CD4-positive, alpha-beta T cell (primary cell): ENCODE measurements at regions not wholly inside any gene's neighbourhood (a gene's known extent, or its start where the extent isn't known, plus 50 kb on each side); places are given as distances from the start of the nearest gene placed in this dataset.
"Not testable (repeated sequence)": the region's sequence is repeated elsewhere in the genome, so short reads cannot be mapped to it uniquely, and the experiment has no call there.

ENCODE experiments used
- ATAC-seq: fragments of 200-7000 bp; cut with Tn5 transposase; one replicate; pipeline ENCODE4 v1.10.0; 2022; ENCODE audit warnings: mild to moderate bottlenecking; ENCODE audit not compliant: poor library complexity
- CTCF ChIA-PET: fragments of 350-600 bp; sonication (Branson Sonifier 250); formaldehyde crosslinking; loops from one replicate; lab custom pipeline; 2021; ENCODE audit warnings: antibody characterized with exemption, inconsistent platforms; lab: Charles Lee
- POLR2A ChIA-PET: fragments of 350-600 bp; sonication (Branson Sonifier 250); formaldehyde crosslinking; loops from one replicate; lab custom pipeline; 2021; ENCODE audit warnings: antibody characterized with exemption, inconsistent platforms; lab: Charles Lee
- DNase-seq, 14 experiments: peaks; one replicate each; pipeline ENCODE4 v3.0.0-alpha.2; 2013 to 2020; ENCODE audit warnings: mixed read lengths in 2 of 14
- H3K27ac ChIP-seq, 2 donors: one replicate each; pipeline versions ENCODE4 v1.5.1 to v1.7.0; 2013; ENCODE audit warnings: low read length in 2 of 2, low read depth in 1 of 2, mild to moderate bottlenecking in 1 of 2
- H3K27me3 ChIP-seq, 2 experiments: 1 replicate in 1 of 2; 2 replicates in 1 of 2; pipeline versions ENCODE4 v1.6.1 to v1.7.0; 2013; ENCODE audit warnings: low read length in 2 of 2, control low read depth in 1 of 2, mild to moderate bottlenecking in 1 of 2, moderate library complexity in 1 of 2; ENCODE audit not compliant: insufficient read depth in 2 of 2, control insufficient read depth in 1 of 2
- H3K36me3 ChIP-seq: one replicate; pipeline ENCODE4 v1.6.1; 2013; ENCODE audit warnings: low read length, control low read depth; ENCODE audit not compliant: insufficient read depth
- H3K4me1 ChIP-seq: one replicate; pipeline ENCODE4 v1.6.1; 2013; ENCODE audit warnings: low read length, control low read depth; ENCODE audit not compliant: insufficient read depth
- H3K4me3 ChIP-seq: one replicate; pipeline ENCODE4 v1.5.1; 2013; ENCODE audit warnings: mild to moderate bottlenecking, low read length, moderate library complexity
- H3K9me3 ChIP-seq, 2 experiments: 1 replicate in 1 of 2; 2 replicates in 1 of 2; pipeline versions ENCODE4 v1.6.1 to v1.7.0; 2013; ENCODE audit warnings: low read length in 2 of 2, mild to moderate bottlenecking in 2 of 2, control low read depth in 1 of 2, moderate library complexity in 1 of 2; ENCODE audit not compliant: control insufficient read depth in 1 of 2, insufficient read depth in 1 of 2
- H3K27ac Mint-ChIP-seq: one replicate; pipeline ENCODE4 v1.8.0; 2020; ENCODE audit warnings: mixed read lengths
- H3K27me3 Mint-ChIP-seq: one replicate; pipeline ENCODE4 v1.8.0; 2021; ENCODE audit warnings: mixed read lengths
- H3K36me3 Mint-ChIP-seq: one replicate; pipeline ENCODE4 v1.8.0; 2021; ENCODE audit warnings: low read depth, mixed read lengths
- H3K4me1 Mint-ChIP-seq: one replicate; pipeline ENCODE4 v1.8.0; 2021; ENCODE audit warnings: low read depth, mixed read lengths
- H3K4me3 Mint-ChIP-seq: one replicate; pipeline ENCODE4 v1.8.0; 2020; ENCODE audit warnings: mild to moderate bottlenecking, mixed read lengths
- H3K9me3 Mint-ChIP-seq: one replicate; pipeline ENCODE4 v1.8.0; 2020; ENCODE audit warnings: mixed read lengths
- CTCF ChIP-seq: fragments of 200-600 bp; IDR thresholded peaks from one replicate; pipeline ENCODE4 v1.8.0; 2022; ENCODE audit warnings: antibody characterized with exemption, mild to moderate bottlenecking
- intact Hi-C, 2 experiments: fragments of 100-400 bp; cut with DNase I in 1 of 2; cut with micrococcal nuclease in 1 of 2; formaldehyde crosslinking; loops; one replicate each; pipeline versions ENCODE4 v1.15.1 to v1.9.0; 2023 to 2025; cut with DNase I, micrococcal nuclease

GRCh38 chr6:88402909-88403308 is 236.8 kb upstream of the CNR1 start:
- Histone ChIP-seq H3K4me1 (no peaks in the 10 kb centered on the region), H3K36me3 (no peaks in the 10 kb centered on the region), H3K27ac (no peak overlapping the region), H3K4me3 (no peak overlapping the region), H3K27me3 (no peaks in the 10 kb centered on the region), H3K9me3 (no peaks in the 10 kb centered on the region)
- no peak for TF ChIP-seq CTCF
- Mint-ChIP-seq H3K9me3 (peaks cover 3% of the 10 kb centered on the region), H3K27me3 (peaks cover 22% of the 10 kb centered on the region), H3K4me1 (no peaks in the 10 kb centered on the region), H3K4me3 (no peak overlapping the region), H3K36me3 (no peaks in the 10 kb centered on the region), H3K27ac (no peak overlapping the region)
- POLR2A ChIA-PET = no interaction called here
- DNase-seq = no peak
- intact Hi-C loops = no loop called here
- ATAC-seq = no peak
- CTCF ChIA-PET = no interaction called here

- H3K36me3 Mint-ChIP-seq, H3K9me3 ChIP-seq, intact Hi-C loops, H3K36me3 ChIP-seq, H3K4me1 Mint-ChIP-seq, CTCF ChIA-PET, H3K4me3 Mint-ChIP-seq, H3K27me3 ChIP-seq, POLR2A ChIA-PET, H3K9me3 Mint-ChIP-seq, H3K27ac ChIP-seq, DNase-seq, H3K27ac Mint-ChIP-seq, ATAC-seq, H3K4me1 ChIP-seq, H3K4me3 ChIP-seq: not testable (repeated sequence)
- peaks cover 12% of the 10 kb centered on the region for H3K27me3 Mint-ChIP-seq
These were observed 224.9 kb upstream of the CNR1 start for GRCh38 chr6:88390998-88391397.

GRCh38 chr6:88388589-88388988 is 222.4 kb upstream of the CNR1 start:
- POLR2A ChIA-PET = no interaction called here
- Histone ChIP-seq H3K36me3 (no peaks in the 10 kb centered on the region), H3K4me3 (no peak overlapping the region), H3K9me3 (no peaks in the 10 kb centered on the region), H3K4me1 (no peaks in the 10 kb centered on the region), H3K27ac (no peak overlapping the region), H3K27me3 (no peaks in the 10 kb centered on the region)
- Mint-ChIP-seq H3K4me3 (no peak overlapping the region), H3K27ac (no peak overlapping the region), H3K27me3 (peaks cover 20% of the 10 kb centered on the region), H3K36me3 (no peaks in the 10 kb centered on the region), H3K4me1 (no peaks in the 10 kb centered on the region), H3K9me3 (peaks cover 3% of the 10 kb centered on the region)
- CTCF ChIA-PET = no interaction called here
- no peak for TF ChIP-seq CTCF
- ATAC-seq (no peak), DNase-seq (no peak)
- intact Hi-C loops = no loop called here

GRCh38 chr6:88386167-88386566 is 220.0 kb upstream of the CNR1 start:
- intact Hi-C loops = no loop called here

More at GRCh38 chr6:88386167-88386566, 220.0 kb upstream of the CNR1 start:
- no peak overlapping the region for H3K4me3 Mint-ChIP-seq
- H3K9me3 Mint-ChIP-seq = no peaks in the 10 kb centered on the region
- no peak for DNase-seq
- CTCF ChIA-PET = no interaction called here
- POLR2A ChIA-PET = no interaction called here
- no peak for TF ChIP-seq CTCF
- no peak for ATAC-seq
- Histone ChIP-seq H3K36me3 (no peaks in the 10 kb centered on the region), H3K4me1 (no peaks in the 10 kb centered on the region), H3K4me3 (no peak overlapping the region), H3K9me3 (no peaks in the 10 kb centered on the region), H3K27me3 (no peaks in the 10 kb centered on the region), H3K27ac (no peak overlapping the region)
- no peaks in the 10 kb centered on the region for H3K4me1 Mint-ChIP-seq
- H3K27ac Mint-ChIP-seq = no peak overlapping the region
- H3K27me3 Mint-ChIP-seq = peaks cover 23% of the 10 kb centered on the region
- no peaks in the 10 kb centered on the region for H3K36me3 Mint-ChIP-seq
